ENCODE measurements at regions not wholly inside any gene's neighbourhood (a gene's known extent, or its start where the extent isn't known, plus 50 kb on each side); places are given as distances from the start of the nearest gene placed in this dataset.

DNA sequence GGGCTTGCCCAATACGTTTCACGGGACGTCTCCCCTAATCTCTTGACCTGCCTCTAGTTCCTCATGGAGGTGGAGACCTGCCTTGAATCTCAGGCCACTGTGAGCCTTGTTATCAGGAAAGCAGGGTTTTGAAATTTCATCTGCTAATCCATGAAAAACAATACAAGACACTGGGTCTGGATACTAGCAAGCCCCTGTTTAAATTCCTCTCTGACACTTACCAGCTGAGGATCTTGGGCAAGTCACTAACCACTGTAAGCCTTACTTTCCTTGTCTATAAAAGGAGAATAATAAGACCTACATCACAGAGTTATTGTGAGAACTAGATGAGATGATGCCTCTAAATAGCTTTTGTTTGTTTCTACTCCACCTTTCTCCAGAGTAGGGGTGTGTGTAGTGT, 303.6 kb downstream of the FGFR2 start:
- H3K4me3 ChIP-seq (ENCODE audit: low read depth, low read length): no peak overlapping the region
- DNase-seq (ENCODE audit: low read depth): no peak
- TF ChIP-seq CTCF (IDR thresholded peaks at IDR 0.05; ENCODE audit: low read depth, low read length, missing control alignments): no peak

GRCh38 chr10:121296378-121296777, 301.9 kb downstream of the FGFR2 start:
- H3K4me3 ChIP-seq (ENCODE audit: low read depth, low read length): no peak overlapping the region
- TF ChIP-seq CTCF (IDR thresholded peaks at IDR 0.05; ENCODE audit: low read depth, low read length, missing control alignments): no peak
- no peak for DNase-seq (ENCODE audit: low read depth)

DNA sequence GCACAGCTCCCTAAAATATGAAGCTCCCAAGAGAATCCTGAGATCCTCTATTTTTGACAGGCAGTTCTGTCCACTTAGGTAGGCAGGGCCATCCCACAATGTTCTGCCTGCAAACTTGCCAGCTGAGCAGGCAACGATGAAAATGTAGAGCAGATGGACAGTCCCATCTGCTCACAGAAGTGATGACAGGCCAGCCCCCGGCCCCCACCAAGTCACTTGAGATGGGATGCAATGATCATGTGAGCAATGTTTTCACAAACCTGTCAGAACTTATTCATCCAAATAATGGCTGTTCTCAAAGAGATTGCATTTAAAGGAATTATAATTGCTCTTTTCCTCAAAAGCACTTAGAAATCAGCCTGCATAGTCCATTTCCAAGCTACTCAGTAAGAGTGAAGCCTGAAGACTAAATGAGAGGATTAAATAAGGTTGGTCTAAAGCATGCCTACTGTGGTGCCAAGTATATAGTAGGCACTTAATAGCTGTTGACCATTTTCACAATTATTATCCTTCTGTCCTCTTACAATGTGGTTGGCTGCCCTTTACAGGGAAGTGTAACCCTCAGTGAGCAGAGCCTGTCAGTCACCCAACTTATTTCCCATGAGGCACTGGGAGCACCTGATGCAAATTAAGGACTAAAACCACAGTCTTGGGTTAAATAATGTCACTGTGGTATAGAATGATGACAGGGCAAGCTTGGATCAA, 301.2 kb downstream of the FGFR2 start:
- DNase-seq (ENCODE audit: low read depth): no peak
- TF ChIP-seq CTCF (IDR thresholded peaks at IDR 0.05; ENCODE audit: low read depth, low read length, missing control alignments): no peak
- no peak overlapping the region for H3K4me3 ChIP-seq (ENCODE audit: low read depth, low read length)

- no peak overlapping the region for H3K4me3 ChIP-seq (ENCODE audit: low read depth, low read length)
- no peak for TF ChIP-seq CTCF (IDR thresholded peaks at IDR 0.05; ENCODE audit: low read depth, low read length, missing control alignments)
- no peak for DNase-seq (ENCODE audit: low read depth)
These were observed 297.5 kb downstream of the FGFR2 start for GRCh38 chr10:121300723-121301122.

DNA sequence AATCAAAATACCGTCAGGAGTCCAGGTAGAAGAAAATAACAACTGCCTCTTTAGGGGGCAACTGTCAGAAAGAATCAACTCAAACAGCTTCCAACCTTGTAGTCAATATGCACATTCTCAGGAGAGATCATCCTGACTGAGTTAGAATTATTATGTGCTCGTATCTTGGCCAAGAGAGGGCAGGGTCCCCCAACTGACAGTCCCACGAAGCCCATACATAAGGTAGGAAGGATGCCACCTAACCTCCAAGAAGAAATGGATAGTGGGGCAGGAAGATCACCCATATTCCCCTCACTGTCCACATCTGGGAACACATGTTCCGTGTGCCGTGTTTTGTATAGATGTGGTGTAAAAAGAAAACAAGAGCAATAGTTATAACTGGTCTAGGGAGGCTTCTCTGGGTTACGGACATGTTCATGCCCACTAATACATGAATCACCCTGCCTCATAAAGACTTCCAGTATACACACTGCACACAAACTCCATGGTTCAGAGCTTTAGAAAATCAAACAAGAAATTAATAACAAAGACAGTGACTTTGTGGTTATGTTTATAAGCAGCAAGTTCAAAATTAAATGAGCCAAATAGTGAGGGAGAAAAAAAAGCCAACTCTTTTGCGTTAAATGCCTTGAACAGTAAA, 295.6 kb downstream of the FGFR2 start:
- no peak for DNase-seq (ENCODE audit: low read depth)
- no peak overlapping the region for H3K4me3 ChIP-seq (ENCODE audit: low read depth, low read length)
- no peak for TF ChIP-seq CTCF (IDR thresholded peaks at IDR 0.05; ENCODE audit: low read depth, low read length, missing control alignments)

- H3K4me3 ChIP-seq (ENCODE audit: low read depth, low read length): no peak overlapping the region
- no peak for TF ChIP-seq CTCF (IDR thresholded peaks at IDR 0.05; ENCODE audit: low read depth, low read length, missing control alignments)
- DNase-seq (ENCODE audit: low read depth): no peak
These were observed 294.9 kb downstream of the FGFR2 start for GRCh38 chr10:121303287-121303890.
